WI38 (cell line): ENCODE measurements at regions not wholly inside any gene's neighbourhood (a gene's known extent, or its start where the extent isn't known, plus 50 kb on each side); places are given as distances from the start of the nearest gene placed in this dataset.
"Not testable (repeated sequence)": the region's sequence is repeated elsewhere in the genome, so short reads cannot be mapped to it uniquely, and the experiment has no call there.

Source experiments
- H3K4me3 ChIP-seq: 2 replicates; pipeline ENCODE4 v1.5.1; 2011; ENCODE audit warnings: low read depth, mild to moderate bottlenecking, control low read depth, low read length
- TF ChIP-seq, protein P1 (sequence below): IDR thresholded peaks from 2 replicates; pipeline ENCODE4 v1.5.1; 2012; ENCODE audit warnings: low read depth, mild to moderate bottlenecking, control low read depth, low read length

DNA sequence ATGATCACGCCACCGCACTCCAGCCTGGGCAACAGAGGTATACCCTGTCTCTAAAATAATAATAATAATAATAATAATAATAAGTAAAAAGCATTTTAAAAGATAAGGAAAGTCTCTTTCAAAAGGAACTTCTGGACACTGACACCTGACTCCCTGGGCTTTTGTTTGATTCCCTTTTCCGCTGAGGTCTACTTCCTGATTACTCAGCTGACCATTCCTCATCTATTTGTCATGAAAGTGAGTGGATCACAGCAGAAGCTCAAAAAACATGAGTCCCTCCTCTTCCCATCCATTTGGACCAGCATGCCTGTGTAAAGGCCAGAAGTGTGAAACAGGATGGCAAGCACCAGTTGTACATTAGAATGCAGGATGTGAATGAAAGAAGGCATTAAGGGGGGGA, 61.1 kb upstream of the FBXO28 start:
- H3K4me3 ChIP-seq: no peak overlapping the region
- TF ChIP-seq, protein P1, sequence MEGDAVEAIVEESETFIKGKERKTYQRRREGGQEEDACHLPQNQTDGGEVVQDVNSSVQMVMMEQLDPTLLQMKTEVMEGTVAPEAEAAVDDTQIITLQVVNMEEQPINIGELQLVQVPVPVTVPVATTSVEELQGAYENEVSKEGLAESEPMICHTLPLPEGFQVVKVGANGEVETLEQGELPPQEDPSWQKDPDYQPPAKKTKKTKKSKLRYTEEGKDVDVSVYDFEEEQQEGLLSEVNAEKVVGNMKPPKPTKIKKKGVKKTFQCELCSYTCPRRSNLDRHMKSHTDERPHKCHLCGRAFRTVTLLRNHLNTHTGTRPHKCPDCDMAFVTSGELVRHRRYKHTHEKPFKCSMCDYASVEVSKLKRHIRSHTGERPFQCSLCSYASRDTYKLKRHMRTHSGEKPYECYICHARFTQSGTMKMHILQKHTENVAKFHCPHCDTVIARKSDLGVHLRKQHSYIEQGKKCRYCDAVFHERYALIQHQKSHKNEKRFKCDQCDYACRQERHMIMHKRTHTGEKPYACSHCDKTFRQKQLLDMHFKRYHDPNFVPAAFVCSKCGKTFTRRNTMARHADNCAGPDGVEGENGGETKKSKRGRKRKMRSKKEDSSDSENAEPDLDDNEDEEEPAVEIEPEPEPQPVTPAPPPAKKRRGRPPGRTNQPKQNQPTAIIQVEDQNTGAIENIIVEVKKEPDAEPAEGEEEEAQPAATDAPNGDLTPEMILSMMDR: no peak

DNA sequence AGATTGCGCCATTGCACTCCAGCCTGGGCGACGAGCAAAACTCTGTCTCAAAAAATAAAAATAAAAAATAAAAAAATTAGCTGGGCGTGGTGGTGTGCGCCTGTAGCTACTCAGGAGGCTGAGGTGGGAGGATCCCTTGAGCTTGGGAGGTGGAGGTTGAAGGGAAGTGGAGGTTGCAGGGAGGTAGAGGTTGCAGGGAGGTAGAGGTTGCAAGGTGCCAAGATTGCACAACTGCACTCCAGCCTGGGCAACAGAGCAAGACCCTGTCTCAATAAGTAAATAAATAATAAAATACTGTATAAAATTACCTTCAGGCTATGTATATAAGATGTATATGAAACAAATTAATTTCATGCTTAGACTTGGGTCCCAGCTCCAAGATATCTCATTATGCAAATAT, 62.1 kb upstream of the FBXO28 start:
- not testable (repeated sequence) for H3K4me3 ChIP-seq

GRCh38 chr1:224051086-224051406, 62.9 kb upstream of the FBXO28 start:
- TF ChIP-seq, protein P1: no peak
- H3K4me3 ChIP-seq: no peak overlapping the region

GRCh38 chr1:224047538-224047937, 66.4 kb upstream of the FBXO28 start:
- no peak overlapping the region for H3K4me3 ChIP-seq
- TF ChIP-seq, protein P1: no peak

DNA sequence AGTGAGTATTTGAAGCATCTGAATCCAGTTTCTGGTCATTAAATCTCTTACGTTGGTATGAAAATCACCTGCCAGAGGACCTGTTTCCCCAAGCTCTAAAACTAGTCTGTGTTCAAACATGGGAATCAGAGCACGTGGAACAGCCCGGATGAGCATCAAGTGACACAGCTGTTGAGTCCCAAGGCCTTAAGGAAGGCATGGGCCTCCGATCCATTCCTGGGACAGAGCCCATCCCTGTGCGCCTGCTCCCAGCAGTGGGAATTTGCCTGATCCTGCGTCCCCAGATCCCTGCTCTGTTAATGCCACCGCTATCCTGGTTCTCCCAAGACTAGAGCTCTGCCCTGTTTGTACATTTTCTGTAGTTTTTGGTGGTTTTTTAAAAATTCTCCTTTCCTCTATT, 68.4 kb upstream of the FBXO28 start:
- no peak overlapping the region for H3K4me3 ChIP-seq
- TF ChIP-seq, protein P1: no peak

- no peak overlapping the region for H3K4me3 ChIP-seq
- TF ChIP-seq, protein P1: no peak
These were observed 69.5 kb upstream of the FBXO28 start for GRCh38 chr1:224044420-224044819.

DNA sequence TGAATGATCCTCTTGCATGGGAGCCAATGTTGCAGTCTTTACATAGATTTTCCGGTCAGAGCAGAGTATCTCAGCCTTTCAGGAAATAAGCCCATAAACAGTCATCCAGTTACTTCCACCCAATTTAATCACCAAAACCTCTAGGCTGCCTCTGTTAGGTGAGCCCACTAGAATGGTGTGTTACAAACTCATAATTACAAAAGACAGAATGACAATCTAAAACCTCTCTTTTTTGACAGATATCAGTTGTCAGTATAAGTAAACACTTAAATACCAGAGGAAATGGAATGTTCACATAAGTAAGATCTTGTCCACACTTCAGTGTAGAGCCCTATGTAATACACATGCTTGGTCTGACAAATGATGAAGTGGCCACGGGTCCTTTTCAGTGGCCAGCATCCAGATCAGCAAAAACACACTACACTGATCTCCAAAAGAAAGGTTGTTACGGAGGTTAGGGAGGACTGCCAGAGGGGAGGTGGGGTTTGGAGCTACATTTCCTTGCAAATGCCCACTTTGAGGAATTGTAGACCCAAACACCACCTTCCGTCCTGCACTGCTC, 71.3 kb upstream of the FBXO28 start:
- H3K4me3 ChIP-seq: no peak overlapping the region
- TF ChIP-seq, protein P1: no peak

DNA sequence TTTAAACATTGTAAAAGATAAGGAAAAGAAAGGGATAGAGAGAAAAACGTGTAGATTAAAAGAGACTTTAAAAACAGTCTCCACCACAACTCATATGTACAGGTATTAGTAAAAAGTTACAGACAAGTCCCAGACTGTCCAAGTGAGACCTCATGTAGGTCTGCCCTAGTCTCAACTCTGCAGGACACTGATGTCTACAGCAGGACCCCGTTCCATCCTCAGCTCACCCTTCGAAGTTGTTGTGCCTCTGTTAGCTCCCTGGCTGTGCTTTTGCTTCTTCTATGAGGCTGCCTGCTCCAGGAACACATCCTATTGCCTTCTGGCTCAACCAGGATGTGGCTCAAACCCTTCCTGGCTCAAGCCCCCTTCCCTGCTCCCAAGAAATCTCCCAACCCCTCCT, 72.9 kb upstream of the FBXO28 start:
- no peak overlapping the region for H3K4me3 ChIP-seq
- TF ChIP-seq, protein P1: no peak

GRCh38 chr1:224040423-224040822, 73.5 kb upstream of the FBXO28 start:
- H3K4me3 ChIP-seq: not testable (repeated sequence)

DNA sequence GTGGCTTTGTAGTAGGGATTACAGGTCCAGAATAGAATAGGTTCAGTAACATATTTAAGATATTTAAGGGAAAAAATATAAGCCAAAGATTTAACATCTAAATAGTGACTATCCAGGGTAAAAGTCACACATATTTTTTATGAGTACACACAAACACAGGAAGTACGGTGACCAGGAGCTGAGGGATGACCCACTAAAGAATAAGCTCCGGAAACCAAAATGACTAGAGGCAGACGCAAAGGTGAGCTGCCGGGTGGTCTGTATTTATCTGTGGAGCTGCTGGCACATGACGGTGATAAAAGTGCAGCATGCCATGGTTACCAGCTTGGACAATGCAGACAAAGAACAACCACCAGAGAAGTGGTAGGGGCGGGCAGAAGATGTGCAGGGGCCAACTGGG, 73.9 kb upstream of the FBXO28 start:
- H3K4me3 ChIP-seq: not testable (repeated sequence)

DNA sequence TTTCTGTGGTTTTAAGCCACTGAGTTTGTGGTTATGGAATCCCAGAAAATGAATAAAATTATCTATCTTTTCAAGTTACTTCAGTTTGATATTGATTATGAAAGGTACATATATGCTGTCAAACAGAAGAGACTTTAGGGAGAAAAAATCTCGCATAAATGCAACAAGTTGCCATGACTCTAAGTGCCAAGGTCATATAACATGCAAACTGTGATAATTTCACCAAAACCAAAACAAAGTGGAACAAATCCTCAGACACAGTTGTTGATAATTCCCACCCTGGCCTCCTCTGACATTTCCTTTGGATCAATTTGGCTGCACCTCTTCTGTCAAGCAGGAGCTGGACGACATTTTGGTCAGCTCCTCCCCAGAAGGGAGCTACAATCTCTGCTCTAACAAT, 75.1 kb upstream of the FBXO28 start:
- H3K4me3 ChIP-seq: not testable (repeated sequence)

GRCh38 chr1:224037362-224037761, 76.5 kb upstream of the FBXO28 start:
- H3K4me3 ChIP-seq: not testable (repeated sequence)
